ENCODE measurements at regions not wholly inside any gene's neighbourhood (a gene's known extent, or its start where the extent isn't known, plus 50 kb on each side); places are given as distances from the start of the nearest gene placed in this dataset.

GRCh38 chr14:98785578-98785977 is 486.4 kb downstream of the BCL11B start:
- no peak for TF ChIP-seq POLR2A (IDR thresholded peaks at IDR 0.05; ENCODE audit: low read depth, low read length)
- no peak for TF ChIP-seq POLR2AphosphoS5 (IDR thresholded peaks at IDR 0.05; ENCODE audit: low read depth, low read length)
- no peak for TF ChIP-seq TAF1 (IDR thresholded peaks at IDR 0.05; ENCODE audit: low read depth, low read length)
- no peak for TF ChIP-seq SPI1 (IDR thresholded peaks at IDR 0.05; ENCODE audit: low read depth, low read length)
- no peak for TF ChIP-seq PAX5 (IDR thresholded peaks at IDR 0.05; ENCODE audit: insufficient read depth, low read length, severe bottlenecking)
- no peak for TF ChIP-seq POU2F2 (IDR thresholded peaks at IDR 0.05; ENCODE audit: low read depth, low read length)

Measured in GM12891 (cell line).